NCI-H1417 treated with DMSO at 0.1 percent for 48 hours (cell line): ENCODE measurements at regions not wholly inside any gene's neighbourhood (a gene's known extent, or its start where the extent isn't known, plus 50 kb on each side); places are given as distances from the start of the nearest gene placed in this dataset.
"Not testable (repeated sequence)": the region's sequence is repeated elsewhere in the genome, so short reads cannot be mapped to it uniquely, and the experiment has no call there.

ENCODE experiments used
- DNase-seq: peaks from one replicate; lab custom pipeline; 2025; lab: John Stamatoyannopoulos, UW

GRCh38 chr4:114087596-114088230, 108.3 kb upstream of the ARSJ start:
- DNase-seq, result no peak

- no peak for DNase-seq
Measured at GRCh38 chr4:114088481-114088880, 109.0 kb upstream of the ARSJ start.

DNA sequence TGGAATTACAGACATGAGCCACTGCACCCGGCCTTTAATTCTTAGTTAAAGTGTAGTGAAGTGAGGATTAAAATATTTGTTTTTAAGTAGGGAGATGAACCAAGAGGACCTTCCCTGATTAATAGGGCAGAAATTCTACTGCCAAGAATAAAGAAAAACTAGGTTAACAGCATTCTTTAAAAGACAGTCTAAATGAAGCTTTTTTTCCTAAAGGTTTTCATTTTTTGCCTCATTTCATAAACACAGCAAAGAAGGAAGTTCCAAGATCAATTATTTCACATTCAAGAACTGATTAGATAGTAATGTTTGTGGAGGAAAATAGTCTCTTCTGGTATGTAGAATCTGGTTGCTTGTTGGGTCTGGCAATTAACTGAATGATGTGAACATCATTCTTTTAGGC, 112.1 kb upstream of the ARSJ start:
- DNase-seq, result no peak

GRCh38 chr4:114093221-114093715, 113.8 kb upstream of the ARSJ start:
- no peak for DNase-seq

DNA sequence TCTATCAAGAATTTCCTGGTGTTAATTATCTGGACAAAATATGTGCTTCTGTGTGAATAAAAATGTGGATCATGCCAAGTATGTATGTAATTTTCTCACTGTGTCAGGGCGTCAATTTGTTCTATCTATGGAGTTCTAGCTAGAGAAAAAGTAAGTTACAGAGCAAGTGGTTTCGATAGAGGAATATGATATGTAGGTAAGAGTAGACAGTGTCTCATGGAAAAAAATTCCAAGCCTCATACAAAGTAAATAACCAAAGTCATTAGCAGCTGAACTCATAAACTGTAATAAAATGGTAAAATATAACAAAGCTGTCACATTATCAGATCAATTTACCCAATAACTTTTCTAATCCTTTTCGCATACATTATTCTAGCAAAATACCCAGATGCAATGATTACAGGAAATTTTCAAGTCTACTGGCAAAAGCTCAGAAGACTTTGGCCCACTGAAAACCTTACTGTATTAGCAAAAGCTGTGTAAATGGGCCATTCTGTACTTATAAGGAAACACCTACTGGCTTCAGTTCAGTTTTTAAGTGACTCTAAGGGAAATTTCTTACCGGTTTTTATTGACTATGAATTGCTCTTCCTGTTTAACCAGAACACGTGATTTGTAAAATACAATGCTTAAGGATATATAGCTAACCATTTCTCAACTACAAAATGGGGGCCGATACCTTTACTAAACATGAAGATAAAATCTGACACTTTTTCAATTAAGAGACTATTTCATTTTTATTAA, 121.0 kb upstream of the ARSJ start:
- DNase-seq, result no peak

GRCh38 chr4:114103908-114104307, 124.5 kb upstream of the ARSJ start:
- no peak for DNase-seq

DNA sequence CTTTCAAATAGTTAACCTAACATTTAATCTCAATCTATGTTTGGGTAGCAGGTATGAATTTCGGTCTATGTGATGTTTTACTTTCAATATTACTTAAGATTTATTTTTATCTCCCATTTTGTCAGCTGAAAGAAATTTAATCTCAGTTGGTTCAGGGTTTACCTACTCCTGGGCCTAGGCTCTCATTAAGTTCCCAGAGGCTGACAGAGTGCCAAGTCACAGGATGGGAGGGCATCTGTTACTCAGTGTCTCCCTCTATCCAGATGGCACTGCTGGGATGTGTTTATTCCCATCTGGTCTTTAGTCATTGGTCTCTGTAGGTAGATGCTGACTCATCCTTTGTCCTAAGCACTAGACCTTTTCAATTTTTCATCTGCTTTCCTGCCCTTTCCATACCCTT, 129.4 kb upstream of the ARSJ start:
- no peak for DNase-seq

GRCh38 chr4:114109776-114110175, 130.3 kb upstream of the ARSJ start:
- no peak for DNase-seq

DNA sequence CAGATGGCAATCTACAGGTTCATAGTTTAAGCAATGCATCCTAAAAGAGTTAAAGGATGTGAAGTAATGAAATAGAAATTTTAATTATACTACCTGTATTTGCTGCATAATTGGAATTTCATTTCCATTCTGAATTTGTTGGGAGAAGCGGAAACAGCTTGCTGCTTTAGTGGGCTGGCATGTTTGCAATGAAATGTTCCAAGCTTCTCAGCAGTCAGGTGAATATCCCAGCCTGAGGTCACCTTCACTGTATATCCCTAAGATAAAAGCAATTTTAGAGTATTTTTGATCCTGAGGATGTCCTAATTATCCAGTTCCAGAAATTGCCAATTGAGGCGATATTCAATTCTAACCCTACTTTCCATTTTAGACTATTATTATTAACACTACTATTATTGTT, 136.1 kb upstream of the ARSJ start:
- DNase-seq, result no peak

- DNase-seq, result no peak
Measured at GRCh38 chr4:114116861-114117260, 137.4 kb upstream of the ARSJ start.

GRCh38 chr4:114121221-114121620, 141.8 kb upstream of the ARSJ start:
- DNase-seq, result no peak

GRCh38 chr4:114132199-114132598, 152.8 kb upstream of the ARSJ start:
- no peak for DNase-seq

GRCh38 chr4:114132830-114133229, 153.4 kb upstream of the ARSJ start:
- DNase-seq, result no peak

GRCh38 chr4:114136069-114136468, 156.6 kb upstream of the ARSJ start:
- DNase-seq, result no peak

GRCh38 chr4:114137984-114138383, 158.5 kb upstream of the ARSJ start:
- no peak for DNase-seq

- no peak for DNase-seq
Measured at GRCh38 chr4:114146947-114147618, 167.6 kb upstream of the ARSJ start.

GRCh38 chr4:114147619-114148208, 168.3 kb upstream of the ARSJ start:
- DNase-seq, result not testable (repeated sequence)

GRCh38 chr4:114148372-114149070, 169.1 kb upstream of the ARSJ start:
- not testable (repeated sequence) for DNase-seq

DNA sequence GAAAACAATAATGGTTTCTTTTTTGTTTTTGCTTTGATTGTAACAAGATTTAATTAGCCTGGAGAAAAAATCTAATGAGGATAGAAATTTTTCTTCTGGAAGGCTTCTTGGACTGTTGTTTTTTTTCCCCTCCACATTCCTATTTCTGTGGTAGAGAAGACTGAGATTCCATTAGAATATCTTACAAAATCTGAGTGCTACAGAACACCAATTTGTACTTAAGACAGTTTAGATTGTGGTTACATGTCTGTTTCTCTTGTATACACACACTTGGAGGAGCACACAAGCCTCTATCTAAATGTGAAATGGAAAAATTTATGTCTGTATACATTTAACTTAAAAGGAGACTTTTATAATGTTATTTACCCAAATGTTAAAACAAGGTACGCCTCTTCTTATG, 176.9 kb upstream of the ARSJ start:
- DNase-seq, result no peak

DNA sequence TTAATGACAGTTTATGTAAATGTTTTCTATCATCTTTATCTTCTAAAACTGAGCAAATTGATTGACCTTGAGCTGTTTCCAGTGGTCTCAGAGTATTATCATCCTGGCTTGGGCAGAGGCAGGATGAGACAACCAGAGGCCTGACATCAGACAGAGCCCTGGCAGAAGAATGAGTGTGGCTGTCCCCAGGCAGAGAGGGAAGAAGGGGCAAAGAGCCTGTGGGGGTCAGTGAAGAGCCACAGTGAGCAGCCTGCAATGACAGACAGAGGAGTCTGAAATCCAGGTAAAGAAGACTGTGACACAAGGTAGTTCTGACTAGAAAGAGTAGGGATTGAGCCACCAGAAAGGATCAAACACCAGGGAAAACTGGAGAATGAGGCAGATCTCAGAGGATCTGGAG, 182.4 kb upstream of the ARSJ start:
- DNase-seq, result no peak

DNA sequence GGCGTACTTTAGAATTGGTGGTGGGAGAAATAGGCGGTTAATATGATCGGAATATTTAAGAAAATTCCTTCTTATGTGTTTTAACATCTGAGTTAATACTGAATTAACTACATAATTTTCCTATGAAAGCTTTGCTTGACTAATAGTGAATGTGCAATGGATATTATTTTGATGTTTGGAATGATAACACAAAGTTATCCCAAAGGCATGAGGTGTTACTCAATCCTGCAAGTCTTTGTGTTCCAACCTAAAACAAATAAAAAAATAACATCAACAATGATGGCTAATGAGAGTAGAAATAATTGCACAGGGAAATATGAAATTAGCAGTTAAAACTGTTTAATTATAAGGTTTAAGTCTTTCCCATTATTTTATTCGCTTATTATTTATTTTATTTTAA, 183.6 kb upstream of the ARSJ start:
- DNase-seq, result no peak

DNA sequence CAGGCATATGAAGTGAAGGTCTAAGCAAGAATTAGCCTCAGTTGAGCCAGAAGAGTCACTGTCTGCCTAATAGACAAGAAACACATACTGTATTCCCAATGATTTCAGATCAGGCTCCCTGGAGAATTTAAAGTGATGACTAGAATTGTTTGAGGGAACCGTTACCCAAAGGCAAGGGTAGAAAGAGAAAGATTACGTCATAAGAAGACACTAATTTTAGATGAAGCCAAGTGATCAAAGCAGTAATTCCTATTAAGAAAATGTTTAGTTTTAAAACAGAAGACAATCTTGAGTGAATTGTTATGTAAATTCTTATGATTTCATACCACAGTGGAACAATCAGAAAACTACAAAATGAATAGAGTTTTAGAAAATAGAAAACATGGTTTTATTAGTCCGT, 194.5 kb upstream of the ARSJ start:
- DNase-seq, result no peak
